ENCODE measurements at regions not wholly inside any gene's neighbourhood (a gene's known extent, or its start where the extent isn't known, plus 50 kb on each side); places are given as distances from the start of the nearest gene placed in this dataset.

- TF ChIP-seq CTCF (IDR thresholded peaks at IDR 0.05; ENCODE audit: extremely low read depth in 1 of 2, insufficient read depth in 1 of 2, low read depth in 1 of 2, low read length in 2 of 2) (no peak), POLR2A (IDR thresholded peaks at IDR 0.05; ENCODE audit: low read depth, low read length) (no peak), EZH2 (IDR thresholded peaks at IDR 0.05; ENCODE audit: borderline replicate concordance, low read depth, low read length, severe bottlenecking) (no peak), POLR2AphosphoS5 (IDR thresholded peaks at IDR 0.05; ENCODE audit: insufficient read depth, low read depth, low read length) (no peak), MAX (IDR thresholded peaks at IDR 0.05; ENCODE audit: insufficient read depth, insufficient read length) (no peak)
These were observed 678.3 kb upstream of the EEF2KMT start for GRCh38 chr16:5775916-5776315.
